SU-DHL-6 (cell line): ENCODE measurements at regions not wholly inside any gene's neighbourhood (a gene's known extent, or its start where the extent isn't known, plus 50 kb on each side); places are given as distances from the start of the nearest gene placed in this dataset.

Experiments
- H2AFZ ChIP-seq: fragments of 200-600 bp; sonication (generic); 2 replicates; pipeline ENCODE4 v1.6.1; 2014; ENCODE audit warnings: low read depth, mild to moderate bottlenecking, moderate library complexity, mixed read lengths, antibody characterized with exemption, low read length; ENCODE audit not compliant: severe bottlenecking
- H3F3A ChIP-seq: fragments of 200-600 bp; shearing (Covaris generic); 2 replicates; pipeline ENCODE4 v1.6.0; 2016; ENCODE audit warnings: antibody characterized with exemption, mild to moderate bottlenecking; ENCODE audit not compliant: insufficient read depth
- H3K27ac ChIP-seq: fragments of 200-600 bp; sonication (generic); 2 replicates; pipeline ENCODE4 v1.5.1; 2016; ENCODE audit warnings: low read depth, mild to moderate bottlenecking, low read length, moderate library complexity, mixed read lengths
- H3K27me3 ChIP-seq: fragments of 200-600 bp; sonication (generic), shearing (Covaris generic); 2 replicates; pipeline ENCODE4 v1.6.0; 2014; ENCODE audit warnings: mild to moderate bottlenecking, low read length
- H3K36me3 ChIP-seq: fragments of 200-600 bp; sonication (generic); 2 replicates; pipeline ENCODE4 v1.6.1; 2014; ENCODE audit warnings: mild to moderate bottlenecking, low read length, mixed read lengths
- H3K4me2 ChIP-seq: fragments of 300-600, 200-600 bp; shearing (Covaris generic), sonication (generic); 2 replicates; pipeline ENCODE4 v1.6.0; 2014; ENCODE audit warnings: low read length, low read depth, mild to moderate bottlenecking; ENCODE audit not compliant: poor library complexity, severe bottlenecking
- H3K4me3 ChIP-seq: fragments of 200-600 bp; sonication (generic); 2 replicates; pipeline ENCODE4 v1.5.1; 2014; ENCODE audit warnings: antibody characterized with exemption, low read length, mild to moderate bottlenecking, mixed read lengths; ENCODE audit not compliant: insufficient read depth, poor library complexity, severe bottlenecking
- H3K79me2 ChIP-seq: fragments of 200-600 bp; sonication (generic); 2 replicates; pipeline ENCODE4 v1.6.1; 2014; ENCODE audit warnings: mild to moderate bottlenecking, low read length, moderate library complexity; ENCODE audit not compliant: insufficient read depth
- H3K9ac ChIP-seq: fragments of 200-600 bp; sonication (generic); 2 replicates; pipeline ENCODE4 v1.7.0; 2014; ENCODE audit warnings: mild to moderate bottlenecking, low read length
- H3K9me2 ChIP-seq: fragments of 200-600 bp; sonication (generic); replicated peaks from 2 replicates; pipeline ENCODE4 v1.6.1; 2014; ENCODE audit warnings: low read length; ENCODE audit not compliant: insufficient read depth
- H3K9me3 ChIP-seq: fragments of 200-600 bp; sonication (generic); 2 replicates; pipeline ENCODE4 v1.6.1; 2014; ENCODE audit warnings: low read length, mixed read lengths; ENCODE audit not compliant: insufficient read depth
- H4K20me1 ChIP-seq: fragments of 200-600 bp; sonication (generic); 2 replicates; pipeline ENCODE4 v1.6.1; 2014; ENCODE audit warnings: low read depth, mild to moderate bottlenecking, antibody characterized with exemption, low read length, moderate library complexity, mixed read lengths
- CTCF ChIP-seq: fragments of 200-600 bp; sonication (generic); IDR thresholded peaks from one replicate; pipeline ENCODE4 v1.5.1; 2017; ENCODE audit warnings: antibody characterized with exemption, mild to moderate bottlenecking, low read length, moderate library complexity; ENCODE audit not compliant: insufficient read depth, poor library complexity, severe bottlenecking
- EZH2phosphoT487 ChIP-seq: fragments of 200-600 bp; sonication (generic), shearing (Covaris generic); conservative IDR thresholded peaks from 2 replicates; pipeline ENCODE4 v1.6.1; 2018; ENCODE audit warnings: mild to moderate bottlenecking, antibody characterized with exemption, low read length, moderate library complexity, mixed read lengths

DNA sequence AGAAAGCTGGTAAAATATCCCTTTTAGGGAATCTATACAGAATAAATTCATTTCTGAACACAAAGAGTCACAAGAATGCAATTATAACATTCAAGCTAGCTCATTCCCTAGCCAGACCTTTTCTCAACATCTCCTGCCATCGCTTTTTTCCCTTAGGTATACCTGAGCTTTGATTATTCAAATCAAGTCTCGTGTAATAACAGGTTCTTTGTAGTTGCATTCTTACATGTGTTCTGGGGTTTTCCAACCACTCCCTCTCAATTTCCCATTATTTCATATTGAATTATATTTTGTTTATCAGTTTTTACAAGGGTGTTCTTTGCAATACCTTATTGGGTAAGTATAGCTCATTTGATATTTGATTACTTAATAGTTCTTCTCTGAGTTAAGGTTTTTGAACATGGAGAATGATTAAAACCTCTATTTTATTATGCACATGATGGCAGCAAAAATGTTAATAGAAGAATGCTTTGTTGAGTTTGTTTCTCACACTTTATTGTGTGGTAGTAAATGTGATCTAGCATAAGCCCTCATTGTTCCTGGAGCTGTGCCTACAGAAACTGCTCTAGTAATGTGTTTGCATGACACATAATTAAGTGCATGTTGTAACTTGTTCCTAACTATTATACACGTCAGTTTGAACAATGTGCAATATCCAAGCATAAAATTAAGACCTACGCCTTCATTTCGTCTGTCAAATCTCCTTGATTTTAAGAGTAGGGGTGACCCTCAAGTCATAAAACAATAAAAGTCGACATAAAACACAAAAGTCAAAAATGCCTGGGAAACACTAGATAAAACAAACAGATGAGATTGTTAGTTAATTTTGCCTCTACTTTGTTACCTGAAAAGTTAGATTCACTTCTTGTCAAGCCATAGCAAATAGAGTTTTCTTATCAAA is 124.0 kb upstream of the POF1B start:
- no peak overlapping the region for H2AFZ ChIP-seq
- H3F3A ChIP-seq = no peaks in the 10 kb centered on the region
- H3K36me3 ChIP-seq = no peaks in the 10 kb centered on the region
- H3K9me2 ChIP-seq = no peaks in the 10 kb centered on the region
- H4K20me1 ChIP-seq = no peaks in the 10 kb centered on the region
- no peak overlapping the region for H3K4me3 ChIP-seq
- H3K4me2 ChIP-seq = no peak overlapping the region
- no peaks in the 10 kb centered on the region for H3K79me2 ChIP-seq
- H3K9me3 ChIP-seq = no peaks in the 10 kb centered on the region
- no peaks in the 10 kb centered on the region for H3K27me3 ChIP-seq
- H3K27ac ChIP-seq = no peak overlapping the region
- H3K9ac ChIP-seq = no peak overlapping the region
- TF ChIP-seq CTCF (no peak), EZH2phosphoT487 (no peak)

GRCh38 chrX:85501349-85501748 is 121.9 kb upstream of the POF1B start:
- TF ChIP-seq CTCF = no peak
- TF ChIP-seq EZH2phosphoT487 = no peak
- no peaks in the 10 kb centered on the region for H3K9me3 ChIP-seq
- no peak overlapping the region for H3K9ac ChIP-seq
- H3K4me3 ChIP-seq = no peak overlapping the region
- no peak overlapping the region for H3K4me2 ChIP-seq
- H3F3A ChIP-seq = no peaks in the 10 kb centered on the region
- H3K27ac ChIP-seq = no peak overlapping the region
- H3K79me2 ChIP-seq = no peaks in the 10 kb centered on the region
- no peaks in the 10 kb centered on the region for H3K36me3 ChIP-seq
- H4K20me1 ChIP-seq = no peaks in the 10 kb centered on the region
- no peaks in the 10 kb centered on the region for H3K9me2 ChIP-seq
- H2AFZ ChIP-seq = no peak overlapping the region
- H3K27me3 ChIP-seq = no peaks in the 10 kb centered on the region

GRCh38 chrX:85499400-85499799 is 119.9 kb upstream of the POF1B start:
- H3K9ac ChIP-seq = no peak overlapping the region
- H2AFZ ChIP-seq = no peak overlapping the region
- no peaks in the 10 kb centered on the region for H3K27me3 ChIP-seq
- H4K20me1 ChIP-seq = no peaks in the 10 kb centered on the region
- H3K27ac ChIP-seq = no peak overlapping the region
- H3K9me3 ChIP-seq = no peaks in the 10 kb centered on the region
- TF ChIP-seq EZH2phosphoT487 (no peak), CTCF (no peak)
- no peaks in the 10 kb centered on the region for H3K9me2 ChIP-seq
- H3K4me3 ChIP-seq = no peak overlapping the region
- H3F3A ChIP-seq = no peaks in the 10 kb centered on the region
- no peaks in the 10 kb centered on the region for H3K79me2 ChIP-seq
- H3K4me2 ChIP-seq = no peak overlapping the region
- H3K36me3 ChIP-seq = no peaks in the 10 kb centered on the region
